Activated naive CD4-positive, alpha-beta T cell treated with anti-CD3 and anti-CD28 coated beads, Interleukin-2, amount 50 U/mL, for 24 hours (primary cell): ENCODE measurements at regions not wholly inside any gene's neighbourhood (a gene's known extent, or its start where the extent isn't known, plus 50 kb on each side); places are given as distances from the start of the nearest gene placed in this dataset.

Experiments
- H3K27ac Mint-ChIP-seq: one replicate; pipeline ENCODE4 v1.8.0; 2021; ENCODE audit warnings: mild to moderate bottlenecking, mixed read lengths
- H3K27me3 Mint-ChIP-seq: one replicate; pipeline ENCODE4 v1.8.0; 2021; ENCODE audit warnings: mixed read lengths
- H3K36me3 Mint-ChIP-seq: one replicate; pipeline ENCODE4 v1.8.0; 2021; ENCODE audit warnings: mixed read lengths
- H3K4me1 Mint-ChIP-seq: one replicate; pipeline ENCODE4 v1.8.0; 2021; ENCODE audit warnings: mixed read lengths
- H3K4me3 Mint-ChIP-seq: one replicate; pipeline ENCODE4 v1.8.0; 2021; ENCODE audit warnings: mild to moderate bottlenecking, mixed read lengths
- H3K9me3 Mint-ChIP-seq: one replicate; pipeline ENCODE4 v1.8.0; 2021; ENCODE audit warnings: mixed read lengths

GRCh38 chr5:135210286-135211055 is 176.4 kb upstream of the PITX1 start:
- Mint-ChIP-seq H3K27me3 (peaks cover 5% of the 10 kb centered on the region), H3K4me3 (no peak overlapping the region), H3K9me3 (no peaks in the 10 kb centered on the region), H3K36me3 (no peaks in the 10 kb centered on the region), H3K4me1 (no peaks in the 10 kb centered on the region), H3K27ac (no peak overlapping the region)

DNA sequence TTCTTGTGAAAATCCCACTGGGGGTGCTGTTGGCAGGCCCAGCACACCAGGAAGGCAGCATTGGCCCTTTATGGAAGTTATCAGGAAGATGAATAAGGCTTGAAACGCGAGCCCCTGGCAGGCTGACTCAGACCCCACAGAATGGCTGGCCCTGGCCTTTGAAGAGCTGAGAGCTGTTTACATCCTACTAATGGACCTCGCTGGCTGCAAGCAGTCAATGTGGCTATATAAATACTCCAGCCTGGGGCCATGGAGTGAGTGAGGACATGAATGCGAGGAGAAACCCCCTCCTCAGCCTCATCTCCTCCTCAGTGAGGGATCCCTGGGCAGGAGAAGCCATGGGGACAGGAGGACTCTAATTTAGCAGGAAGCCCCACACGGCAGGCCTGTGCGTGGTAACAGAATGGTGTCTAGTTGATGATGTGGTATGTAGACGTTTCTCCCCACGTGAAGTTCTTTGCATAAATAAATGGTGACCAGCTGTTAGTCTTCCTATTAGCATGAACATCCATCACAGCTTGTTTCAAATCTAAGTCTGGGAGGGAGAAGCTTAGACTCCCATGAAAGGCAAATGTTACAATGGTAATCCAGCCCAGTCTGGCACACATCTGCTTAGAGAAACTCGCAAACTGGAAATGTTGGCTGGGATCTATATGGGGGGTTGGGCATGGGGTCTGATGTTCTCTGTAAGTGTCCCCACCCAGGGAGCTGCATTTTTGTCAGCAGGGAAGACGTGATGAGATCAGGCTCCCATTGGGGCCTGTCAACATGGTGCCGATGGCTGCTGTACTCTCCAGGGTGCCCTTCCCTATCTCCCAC is 175.1 kb upstream of the PITX1 start:
- Mint-ChIP-seq H3K36me3 (peaks cover under 1% of the 10 kb centered on the region), H3K9me3 (peaks cover 2% of the 10 kb centered on the region), H3K27me3 (peaks cover 6% of the 10 kb centered on the region), H3K4me3 (no peak overlapping the region), H3K27ac (no peak overlapping the region), H3K4me1 (no peaks in the 10 kb centered on the region)

DNA sequence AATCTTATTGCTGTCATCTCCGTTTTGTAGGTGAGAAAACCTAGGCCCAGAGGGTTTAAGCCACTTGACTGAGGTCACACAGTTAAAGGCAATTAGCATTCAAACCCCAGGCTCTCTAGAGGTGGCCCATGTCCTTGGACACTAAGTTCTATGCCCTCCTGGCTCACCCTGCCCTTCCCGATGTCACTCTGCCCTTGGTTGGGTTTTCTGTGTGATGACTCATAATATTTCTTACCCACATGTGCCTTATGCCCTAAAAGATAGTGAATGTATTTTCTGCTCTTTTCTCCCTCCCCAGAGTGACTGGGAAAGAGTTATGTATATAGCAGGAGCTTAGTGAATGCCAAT is 174.5 kb upstream of the PITX1 start:
- H3K27ac Mint-ChIP-seq: no peak overlapping the region
- no peak overlapping the region for H3K4me3 Mint-ChIP-seq

GRCh38 chr5:135207866-135208265 is 173.8 kb upstream of the PITX1 start:
- Mint-ChIP-seq H3K36me3 (peaks cover 8% of the 10 kb centered on the region), H3K4me1 (no peaks in the 10 kb centered on the region), H3K4me3 (no peak overlapping the region), H3K9me3 (peaks cover 14% of the 10 kb centered on the region), H3K27ac (no peak overlapping the region), H3K27me3 (peaks cover 10% of the 10 kb centered on the region)

More for the DNA sequence above, 174.5 kb upstream of the PITX1 start:
- Mint-ChIP-seq H3K36me3 (peaks cover 5% of the 10 kb centered on the region), H3K4me1 (no peaks in the 10 kb centered on the region), H3K9me3 (peaks cover 7% of the 10 kb centered on the region), H3K27me3 (peaks cover 10% of the 10 kb centered on the region)

GRCh38 chr5:135206862-135207261 is 172.8 kb upstream of the PITX1 start:
- Mint-ChIP-seq H3K4me3 (no peak overlapping the region), H3K27me3 (peaks cover 17% of the 10 kb centered on the region), H3K27ac (no peak overlapping the region), H3K4me1 (no peaks in the 10 kb centered on the region), H3K36me3 (peaks cover 8% of the 10 kb centered on the region), H3K9me3 (peaks cover 21% of the 10 kb centered on the region)

- H3K4me1 Mint-ChIP-seq: no peaks in the 10 kb centered on the region
- H3K9me3 Mint-ChIP-seq: peaks cover 21% of the 10 kb centered on the region
- peaks cover 8% of the 10 kb centered on the region for H3K36me3 Mint-ChIP-seq
- H3K27ac Mint-ChIP-seq: no peak overlapping the region
- H3K4me3 Mint-ChIP-seq: no peak overlapping the region
- peaks cover 18% of the 10 kb centered on the region for H3K27me3 Mint-ChIP-seq
Observed at GRCh38 chr5:135205632-135206349, 171.8 kb upstream of the PITX1 start.

DNA sequence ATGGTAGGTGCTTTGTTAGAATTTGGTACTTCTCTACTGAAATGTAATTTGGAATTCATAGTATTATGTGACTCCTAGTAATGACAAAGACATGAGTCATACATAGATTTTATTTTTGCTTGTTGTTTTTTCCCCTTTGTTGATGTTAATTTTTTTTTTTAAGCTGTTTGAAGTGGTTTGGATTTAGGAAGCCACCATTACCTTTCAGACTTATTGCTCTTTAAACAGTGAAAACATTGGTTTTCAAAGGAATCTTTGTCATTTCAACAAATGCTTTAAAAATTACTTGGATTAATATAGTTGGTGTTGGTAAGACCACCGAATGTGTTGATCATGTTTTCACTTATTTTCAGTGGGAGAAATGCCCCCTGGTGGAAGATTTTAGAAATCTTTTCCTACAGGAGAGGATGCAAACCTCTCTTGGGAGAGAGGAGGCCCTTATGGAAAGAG is 170.1 kb upstream of the PITX1 start:
- no peak overlapping the region for H3K4me3 Mint-ChIP-seq
- peaks cover 28% of the 10 kb centered on the region for H3K27me3 Mint-ChIP-seq
- peaks cover 21% of the 10 kb centered on the region for H3K9me3 Mint-ChIP-seq
- peaks cover 8% of the 10 kb centered on the region for H3K36me3 Mint-ChIP-seq
- H3K27ac Mint-ChIP-seq: no peak overlapping the region
- no peaks in the 10 kb centered on the region for H3K4me1 Mint-ChIP-seq

- H3K27ac Mint-ChIP-seq: no peak overlapping the region
- peaks cover 21% of the 10 kb centered on the region for H3K9me3 Mint-ChIP-seq
- no peak overlapping the region for H3K4me3 Mint-ChIP-seq
- H3K4me1 Mint-ChIP-seq: no peaks in the 10 kb centered on the region
- peaks cover 27% of the 10 kb centered on the region for H3K27me3 Mint-ChIP-seq
- H3K36me3 Mint-ChIP-seq: peaks cover 8% of the 10 kb centered on the region
Observed at GRCh38 chr5:135203593-135204036, 169.6 kb upstream of the PITX1 start.

DNA sequence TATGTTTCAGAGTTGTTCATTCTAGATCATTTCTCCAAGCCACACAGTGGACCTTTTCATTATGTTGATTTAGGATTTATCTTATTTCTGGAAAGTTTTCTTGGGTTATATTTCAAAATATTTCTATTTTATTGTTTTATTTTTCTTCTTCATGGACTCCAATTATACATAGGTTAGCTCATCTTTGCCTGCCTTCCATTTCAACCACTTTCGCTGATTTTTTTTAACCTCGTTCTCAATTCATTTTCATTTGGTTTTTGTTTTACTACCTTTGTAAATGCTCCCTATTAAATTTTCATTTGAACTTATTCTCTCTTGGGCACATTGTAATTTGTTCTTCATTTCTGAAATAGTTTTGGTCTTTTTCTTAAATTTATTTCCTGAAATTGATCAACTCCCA is 169.0 kb upstream of the PITX1 start:
- no peaks in the 10 kb centered on the region for H3K4me1 Mint-ChIP-seq
- no peak overlapping the region for H3K27ac Mint-ChIP-seq
- H3K4me3 Mint-ChIP-seq: no peak overlapping the region
- H3K9me3 Mint-ChIP-seq: peaks cover 21% of the 10 kb centered on the region
- H3K36me3 Mint-ChIP-seq: peaks cover 8% of the 10 kb centered on the region
- H3K27me3 Mint-ChIP-seq: peaks cover 27% of the 10 kb centered on the region

GRCh38 chr5:135199919-135200318 is 165.9 kb upstream of the PITX1 start:
- Mint-ChIP-seq H3K27ac (no peak overlapping the region), H3K4me3 (no peak overlapping the region), H3K36me3 (peaks cover 8% of the 10 kb centered on the region), H3K9me3 (peaks cover 21% of the 10 kb centered on the region), H3K27me3 (peaks cover 25% of the 10 kb centered on the region), H3K4me1 (no peaks in the 10 kb centered on the region)

DNA sequence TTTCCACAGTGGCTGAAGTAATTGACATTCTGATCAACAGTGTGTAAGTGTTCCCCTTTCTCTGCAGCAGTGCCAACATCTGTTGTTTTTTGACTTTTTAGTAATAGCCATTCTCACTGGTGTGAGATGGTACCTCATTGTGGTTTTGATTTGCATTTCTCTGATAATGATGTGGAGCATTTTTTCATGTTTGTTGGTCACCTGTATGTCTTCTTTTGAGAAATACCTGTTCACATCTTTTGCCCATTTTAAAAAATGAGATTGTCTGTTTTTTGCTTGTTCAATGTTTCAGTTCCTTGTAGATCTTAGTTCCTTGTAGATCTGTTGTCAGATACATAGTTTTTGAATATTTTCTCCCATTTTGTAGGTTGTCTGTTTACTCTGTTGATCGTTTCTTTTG is 162.5 kb upstream of the PITX1 start:
- no peaks in the 10 kb centered on the region for H3K9me3 Mint-ChIP-seq
- no peaks in the 10 kb centered on the region for H3K36me3 Mint-ChIP-seq
- H3K27ac Mint-ChIP-seq: no peak overlapping the region
- no peaks in the 10 kb centered on the region for H3K4me1 Mint-ChIP-seq
- peaks cover 15% of the 10 kb centered on the region for H3K27me3 Mint-ChIP-seq
- H3K4me3 Mint-ChIP-seq: no peak overlapping the region

GRCh38 chr5:135195270-135195608 is 161.2 kb upstream of the PITX1 start:
- Mint-ChIP-seq H3K9me3 (no peaks in the 10 kb centered on the region), H3K36me3 (no peaks in the 10 kb centered on the region), H3K27me3 (peaks cover 15% of the 10 kb centered on the region), H3K4me1 (no peaks in the 10 kb centered on the region), H3K4me3 (no peak overlapping the region), H3K27ac (no peak overlapping the region)

DNA sequence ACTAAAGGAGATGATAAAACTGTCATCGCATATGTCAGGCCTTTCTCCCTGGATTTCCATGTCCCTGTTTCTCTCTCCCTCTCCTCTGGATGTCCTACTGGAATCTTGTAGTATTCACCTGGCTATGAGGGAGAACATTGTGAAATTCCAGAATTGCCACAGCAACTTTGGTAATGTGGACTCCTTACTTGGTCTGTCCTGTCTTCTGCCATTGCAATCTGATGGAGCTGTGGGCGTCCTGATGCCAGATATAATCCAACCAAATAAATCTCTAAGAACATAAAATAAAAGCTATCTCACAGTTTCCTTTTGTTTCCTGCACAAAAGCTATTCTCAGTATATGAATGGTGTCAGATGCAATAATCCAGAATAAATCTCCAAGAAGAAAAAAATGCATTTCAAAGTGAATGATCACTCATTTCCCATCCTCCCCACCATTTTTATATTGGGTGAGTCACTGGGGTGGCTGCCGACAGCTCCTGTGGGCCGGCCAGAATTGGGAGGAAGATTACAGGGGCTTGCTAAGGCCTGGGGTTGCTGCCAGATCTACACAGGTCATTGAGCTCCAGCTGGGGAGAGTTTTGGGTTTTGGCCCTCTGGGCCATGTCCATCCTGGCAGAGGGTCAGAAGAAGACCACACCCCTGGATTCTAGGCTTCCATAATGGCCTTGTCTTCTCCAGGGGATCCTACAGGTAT is 160.7 kb upstream of the PITX1 start:
- Mint-ChIP-seq H3K9me3 (no peaks in the 10 kb centered on the region), H3K4me3 (no peak overlapping the region), H3K27me3 (peaks cover 10% of the 10 kb centered on the region), H3K36me3 (no peaks in the 10 kb centered on the region), H3K4me1 (no peaks in the 10 kb centered on the region), H3K27ac (no peak overlapping the region)

DNA sequence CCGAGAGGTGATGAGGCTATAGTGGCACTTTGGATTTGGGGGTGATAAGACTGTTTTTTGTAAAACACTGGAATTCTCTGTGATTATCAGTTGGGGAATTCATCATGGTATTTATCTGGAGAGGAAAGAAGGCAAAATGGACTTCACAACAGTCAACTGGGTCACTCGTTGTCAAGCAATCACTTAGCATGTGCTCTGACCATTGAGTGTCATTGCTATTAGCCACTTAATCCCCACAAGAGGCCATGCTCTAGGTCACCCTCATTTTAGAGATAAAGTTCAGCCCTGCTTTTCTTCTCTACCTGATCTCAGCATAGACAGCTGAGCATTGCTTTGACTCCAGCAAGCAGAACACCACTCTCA is 160.1 kb upstream of the PITX1 start:
- Mint-ChIP-seq H3K9me3 (no peaks in the 10 kb centered on the region), H3K4me1 (no peaks in the 10 kb centered on the region), H3K4me3 (no peak overlapping the region), H3K27me3 (peaks cover 9% of the 10 kb centered on the region), H3K36me3 (no peaks in the 10 kb centered on the region), H3K27ac (no peak overlapping the region)
